Germinal center (tissue), 1 donor: ENCODE measurements at regions not wholly inside any gene's neighbourhood (a gene's known extent, or its start where the extent isn't known, plus 50 kb on each side); places are given as distances from the start of the nearest gene placed in this dataset.

Source experiments
- DNase-seq: peaks from one replicate; pipeline ENCODE4 v3.0.0; 2012; ENCODE audit warnings: mixed read lengths, low spot score

DNA sequence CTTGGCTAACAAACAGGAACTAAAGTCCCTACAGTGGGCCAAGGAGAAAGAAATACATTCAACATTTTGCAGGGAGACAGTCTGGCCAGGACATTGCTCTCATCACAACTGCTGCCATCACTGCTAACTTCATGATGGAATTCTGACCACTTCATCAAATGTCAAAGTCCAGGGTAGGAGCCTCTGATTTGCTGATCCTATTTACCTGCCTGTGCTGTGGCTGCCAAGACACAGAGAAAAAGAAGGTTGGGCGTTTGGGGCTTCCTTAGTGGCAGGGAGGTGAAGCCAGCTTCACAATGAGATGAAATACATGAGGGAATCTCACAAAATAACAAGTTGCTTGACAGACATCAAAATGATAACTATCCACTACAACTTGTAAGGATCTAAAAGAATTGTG, 343.9 kb upstream of the CADM1 start:
- no peak for DNase-seq

DNA sequence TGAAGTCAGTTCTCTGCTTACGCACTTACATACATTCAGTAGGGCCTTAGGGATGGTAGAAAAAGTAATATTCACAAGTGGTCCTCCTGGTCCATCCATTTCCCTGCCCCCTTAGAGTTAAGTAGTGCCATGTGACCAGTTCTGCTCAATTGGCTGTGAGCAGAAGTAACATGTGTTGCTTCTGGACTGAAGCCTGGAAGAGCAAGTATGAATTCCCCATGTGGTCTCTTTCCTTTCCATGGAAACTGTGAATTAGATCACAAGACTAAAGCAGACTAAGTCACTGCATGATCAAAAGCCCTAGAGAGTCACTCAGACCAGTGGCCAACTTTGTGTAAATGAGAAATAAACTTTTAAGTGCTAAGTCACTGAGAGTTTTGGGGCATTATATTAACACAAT, 341.7 kb upstream of the CADM1 start:
- no peak for DNase-seq

DNA sequence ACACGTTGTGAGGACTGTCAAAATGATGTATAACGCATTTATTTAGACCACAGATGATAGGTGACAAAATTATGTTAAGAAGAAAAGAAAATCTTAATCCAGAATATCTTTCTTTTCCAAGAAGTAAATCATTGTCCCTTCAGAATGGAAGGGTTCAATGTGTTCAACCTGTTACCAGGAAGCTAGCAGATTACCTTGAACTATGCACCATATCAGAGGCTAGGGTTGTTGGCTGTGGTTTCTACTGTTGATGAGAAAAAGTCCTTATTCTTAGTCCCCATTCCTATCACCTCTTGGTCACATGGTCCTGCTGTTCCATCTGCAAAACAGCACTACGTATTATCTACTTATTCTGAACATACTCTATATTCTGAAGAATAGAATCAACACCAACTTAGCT, 339.5 kb upstream of the CADM1 start:
- DNase-seq: no peak

DNA sequence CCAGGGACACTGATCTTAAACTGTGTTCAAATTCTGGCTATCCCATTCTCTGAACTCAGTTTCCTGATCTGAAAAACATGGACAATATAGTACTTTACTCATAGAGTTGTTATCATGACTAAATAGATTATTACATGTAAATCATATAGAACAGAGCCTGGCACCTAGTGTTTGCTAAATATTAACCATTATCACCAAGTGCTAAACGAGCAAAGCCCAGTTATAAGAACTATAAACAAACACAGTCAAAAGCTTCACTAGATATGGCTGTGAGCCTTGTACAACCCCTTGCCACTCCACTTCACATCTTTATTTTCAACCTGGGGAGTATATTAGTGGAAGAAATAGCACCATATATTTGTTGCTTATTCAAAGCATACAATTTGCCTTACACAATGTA, 338.9 kb upstream of the CADM1 start:
- DNase-seq: no peak

DNA sequence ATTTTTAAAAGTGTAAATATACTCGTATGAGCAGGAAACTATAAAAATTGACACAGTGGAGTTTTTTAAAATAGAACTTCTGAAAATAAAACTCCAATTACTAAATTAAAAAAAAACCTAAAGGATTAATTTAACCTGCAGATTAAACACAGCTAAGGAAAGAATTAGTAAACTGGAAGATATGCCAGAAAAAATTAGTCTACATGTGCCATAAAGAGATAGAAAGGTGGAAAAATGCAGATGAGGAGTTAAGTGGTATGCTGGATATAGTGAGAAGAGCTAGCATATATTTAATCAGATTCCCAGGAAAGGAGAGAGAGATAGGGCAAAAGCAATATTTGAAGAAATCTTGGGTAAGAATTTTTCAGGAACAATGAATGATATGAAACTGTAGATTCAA, 315.8 kb upstream of the CADM1 start:
- no peak for DNase-seq

DNA sequence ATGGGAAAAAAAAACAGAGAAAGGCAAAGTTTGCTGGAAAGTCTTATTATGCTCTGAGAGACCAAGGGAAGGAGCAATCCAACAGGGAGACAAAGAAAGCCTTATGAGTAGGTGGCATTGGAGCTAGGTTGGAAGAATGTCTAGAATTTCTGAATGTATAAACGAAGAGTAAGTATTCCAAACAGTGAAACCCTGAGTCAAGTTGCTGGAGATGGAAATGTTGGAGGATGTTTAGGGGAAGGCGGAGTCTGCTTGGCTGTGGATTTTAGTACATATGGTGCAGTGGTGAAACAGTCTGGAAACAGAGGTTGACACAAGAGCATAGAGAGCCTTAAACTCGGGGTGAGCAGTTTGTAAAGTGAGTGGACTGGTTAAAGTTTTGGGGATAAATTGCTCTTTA, 314.8 kb upstream of the CADM1 start:
- DNase-seq: no peak

DNA sequence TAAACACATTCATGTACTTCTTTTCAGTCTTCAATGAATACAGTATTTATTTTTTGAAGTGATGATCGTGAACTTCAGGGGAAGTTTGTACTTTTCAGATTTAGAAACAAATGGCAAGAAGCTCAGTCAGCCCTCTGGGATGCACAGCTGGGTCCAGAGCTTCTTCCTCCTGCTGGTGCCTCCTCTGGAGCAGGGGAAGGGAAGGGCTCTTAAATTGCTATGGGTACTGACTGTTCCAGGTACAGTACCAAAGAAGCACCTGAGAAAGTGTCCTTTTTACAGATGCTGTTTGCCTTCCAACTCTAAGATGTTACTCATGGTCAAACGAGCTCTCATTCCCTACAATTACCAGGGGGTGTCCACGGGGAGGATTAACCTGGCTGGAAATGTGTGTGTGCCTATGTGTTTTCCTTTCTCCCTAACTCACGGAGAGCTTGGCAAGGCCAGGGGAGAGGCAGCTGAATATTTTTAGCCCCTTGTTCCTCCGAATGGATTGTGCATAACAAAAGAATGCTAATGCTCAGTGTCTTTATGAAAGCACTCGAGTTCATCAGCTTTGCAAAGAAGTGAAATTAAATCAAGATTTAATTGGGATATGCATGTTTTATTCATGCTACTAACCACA, 313.7 kb upstream of the CADM1 start:
- DNase-seq: no peak

DNA sequence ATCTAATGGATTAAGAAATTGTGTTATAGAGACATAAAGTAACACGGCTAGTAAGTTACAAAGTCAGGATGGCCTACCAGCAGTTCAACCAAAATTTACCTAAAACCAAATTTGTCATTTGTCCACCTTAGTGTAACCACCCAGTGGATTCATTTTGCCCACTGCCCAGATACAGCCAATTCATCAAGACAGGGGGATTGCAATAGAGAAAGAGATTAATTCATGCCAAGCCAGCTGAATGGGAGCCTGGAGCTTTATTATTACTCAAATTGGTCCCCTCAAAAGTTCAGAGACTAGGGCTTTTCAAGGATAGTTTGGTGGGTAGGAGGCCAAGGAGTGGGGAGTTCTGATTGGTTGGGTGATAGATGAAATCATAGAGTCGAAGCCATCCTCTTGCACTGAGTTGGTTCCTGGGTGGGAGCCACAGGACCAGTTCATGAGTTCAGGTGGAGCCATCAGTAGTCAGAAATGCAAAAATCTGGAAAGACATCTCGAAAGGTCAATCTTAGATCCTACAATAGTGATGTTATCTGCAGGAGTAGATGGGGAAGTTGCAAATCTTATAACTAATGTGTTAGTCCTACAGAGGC, 304.2 kb upstream of the CADM1 start:
- DNase-seq: no peak

DNA sequence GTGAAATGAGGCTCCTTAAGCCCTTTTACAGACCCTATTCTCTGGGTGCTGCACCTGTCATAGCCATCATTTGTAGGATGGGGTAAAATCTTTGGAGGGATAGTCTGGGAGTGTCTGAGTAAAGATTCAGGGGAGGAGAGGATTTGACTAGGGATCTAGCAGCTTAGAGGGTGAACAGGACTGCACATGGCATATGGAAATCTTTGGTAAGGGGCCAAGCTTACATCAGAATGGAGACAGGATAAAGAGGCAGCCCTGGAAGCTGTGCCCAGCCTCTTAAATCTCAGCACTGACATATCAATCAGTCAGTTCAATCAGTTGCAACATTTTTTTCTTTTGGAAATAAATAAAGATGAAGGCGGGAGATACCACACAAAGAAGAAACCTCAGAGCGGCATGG, 301.8 kb upstream of the CADM1 start:
- DNase-seq: no peak

DNA sequence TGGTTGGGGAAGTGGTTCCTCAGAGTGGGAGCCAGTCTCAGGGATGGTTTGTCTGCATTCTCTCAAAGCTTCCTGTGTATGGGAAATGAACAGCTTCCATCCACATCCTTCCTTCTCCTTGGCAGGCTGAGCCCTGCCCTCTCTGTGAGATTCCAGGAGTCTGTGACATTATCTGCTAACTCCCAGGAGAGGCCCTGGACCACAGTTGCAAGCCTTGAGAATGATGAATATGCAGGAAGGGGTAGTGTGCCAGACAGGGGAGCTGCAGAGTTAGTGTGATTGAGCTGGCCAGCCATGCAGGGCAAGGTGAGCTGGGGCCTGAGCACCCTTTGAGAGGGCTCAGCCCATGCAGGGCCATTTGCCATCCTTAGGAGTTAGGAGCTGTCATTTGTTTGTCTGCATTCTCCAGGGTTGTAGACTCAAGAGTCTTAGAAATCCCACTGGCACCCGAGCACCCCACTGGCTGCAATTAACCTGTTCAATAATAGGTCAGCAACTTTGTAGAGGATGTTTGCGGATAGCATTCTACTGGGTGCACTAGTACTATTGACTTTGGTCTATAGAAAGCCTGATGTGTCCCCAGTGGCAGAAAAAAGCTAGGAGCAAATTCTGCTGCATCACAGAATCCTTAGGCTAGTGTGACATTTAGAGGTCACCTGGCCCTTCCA, 299.0 kb upstream of the CADM1 start:
- DNase-seq: no peak

DNA sequence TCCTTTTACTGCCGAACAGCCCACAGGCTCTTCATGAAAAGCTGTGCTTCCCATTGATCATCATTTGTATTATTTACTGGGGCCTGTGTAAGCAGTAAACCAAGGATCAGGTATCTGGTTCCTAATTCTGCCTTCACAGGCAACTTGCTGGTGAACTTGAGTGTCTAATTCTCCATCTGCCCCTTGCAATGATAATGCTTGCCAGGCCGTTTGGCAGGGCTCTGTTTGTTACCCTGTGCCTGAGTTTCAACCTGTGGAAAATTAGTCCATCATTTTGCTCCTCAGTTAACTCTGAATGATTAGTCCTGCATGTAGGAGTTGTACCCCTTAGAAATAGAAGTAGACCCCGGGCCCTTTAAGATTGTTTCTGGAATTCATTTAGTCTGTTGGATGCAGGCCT, 298.4 kb upstream of the CADM1 start:
- no peak for DNase-seq

DNA sequence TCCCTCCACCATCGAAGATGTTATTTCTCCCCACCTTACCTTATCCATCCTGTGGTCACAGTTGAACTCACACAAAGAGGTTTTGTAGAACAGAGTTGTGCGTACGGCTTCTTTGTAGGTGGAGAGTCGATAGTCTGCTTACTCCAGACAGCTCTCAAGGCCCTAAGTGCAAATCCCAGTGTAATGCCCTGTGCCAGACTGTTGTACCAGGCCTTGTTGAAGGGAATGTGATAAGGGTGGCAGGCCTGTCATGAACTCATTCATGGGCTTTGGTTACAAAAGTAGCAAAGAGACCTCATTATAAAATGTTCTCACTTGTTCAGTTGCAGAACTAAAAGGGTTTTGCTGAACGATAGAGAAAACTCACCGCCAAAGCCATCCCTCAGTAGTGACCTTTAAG, 288.7 kb upstream of the CADM1 start:
- DNase-seq: no peak

DNA sequence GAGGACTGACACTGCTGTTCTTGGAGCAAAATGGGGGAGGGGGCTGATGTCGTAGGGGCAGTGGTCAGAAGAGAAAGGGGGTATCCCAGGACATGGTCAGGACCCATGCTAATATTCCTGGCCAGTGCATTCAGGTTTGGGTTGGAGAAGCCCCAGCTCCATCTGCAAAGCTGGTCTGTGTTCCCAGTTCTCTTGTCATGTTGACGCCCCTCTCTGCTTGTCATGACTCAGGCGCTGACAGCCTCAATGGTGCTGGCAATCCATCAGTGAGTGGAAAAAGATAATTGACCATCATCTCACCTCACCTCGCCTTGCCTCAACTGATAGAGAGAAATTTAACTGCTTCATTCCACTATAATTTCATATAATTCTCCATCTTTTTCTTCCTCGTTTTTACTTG, 283.1 kb upstream of the CADM1 start:
- DNase-seq: no peak

DNA sequence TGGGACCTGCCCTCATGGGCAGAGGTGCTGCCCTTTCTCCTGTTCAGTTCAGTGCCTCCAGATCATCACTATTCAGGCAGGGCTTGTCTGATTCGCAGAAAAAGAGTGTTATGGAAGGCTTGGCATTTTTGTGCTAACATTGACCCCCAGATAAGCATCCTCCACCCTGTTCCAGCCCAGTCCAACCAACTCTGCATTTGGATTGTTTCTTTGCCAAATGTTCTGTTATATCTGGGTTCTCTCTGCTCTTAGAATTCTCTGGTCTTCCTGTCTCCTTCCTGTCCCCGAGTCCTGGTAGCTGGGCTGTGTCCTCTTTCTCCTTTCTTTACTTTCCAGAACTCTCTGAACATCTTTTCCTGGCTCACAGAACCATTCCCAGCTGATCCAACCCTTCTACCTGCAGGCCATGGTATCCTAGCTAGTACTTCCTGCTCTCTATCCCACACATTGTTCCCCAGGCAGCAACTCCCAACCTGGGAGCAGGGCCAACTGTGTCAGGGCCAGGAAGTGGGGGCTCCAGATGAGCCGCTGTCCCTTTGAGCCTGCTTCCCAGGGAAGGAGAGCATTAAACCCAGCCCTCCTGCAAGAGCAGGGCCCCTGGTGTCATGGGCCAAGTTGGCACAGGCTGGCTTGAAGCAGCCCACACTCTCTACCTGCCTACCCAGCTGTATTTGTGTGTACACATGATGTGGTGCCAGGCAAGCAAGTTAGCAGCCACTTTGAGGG, 280.7 kb upstream of the CADM1 start:
- no peak for DNase-seq

DNA sequence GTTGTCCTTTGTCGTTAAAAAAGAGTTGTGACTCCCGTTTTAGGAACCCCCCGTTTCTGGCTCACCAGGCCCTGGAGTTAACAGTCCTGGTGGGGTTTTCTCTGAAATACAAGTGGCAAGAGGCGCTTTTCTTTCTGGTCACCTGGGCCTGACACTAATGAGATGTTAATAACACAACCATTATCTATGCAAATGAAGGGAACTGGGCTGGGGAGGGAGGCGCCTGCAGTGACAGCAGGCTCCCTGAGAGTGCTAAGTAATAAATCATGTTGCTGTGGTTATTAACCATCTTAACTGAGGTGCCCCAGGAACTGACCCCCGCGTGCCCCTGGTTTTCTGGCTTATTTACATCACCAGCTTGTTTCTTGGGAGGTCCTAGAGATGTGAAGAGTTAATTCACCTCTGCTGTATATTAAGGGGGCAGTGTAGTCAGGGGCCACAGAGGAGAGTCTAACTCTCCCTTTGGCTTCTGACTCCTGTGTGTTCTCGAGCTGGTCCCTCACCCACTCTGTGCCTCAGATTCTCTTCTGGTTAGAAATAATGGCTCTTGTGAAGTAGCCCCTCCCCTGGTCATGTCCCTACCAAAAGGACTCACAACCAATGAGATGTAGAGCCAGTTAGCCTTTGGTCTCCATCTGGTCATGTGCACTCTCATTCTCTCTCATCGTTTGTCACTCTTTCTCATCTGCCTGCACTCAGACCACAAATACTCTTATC, 276.6 kb upstream of the CADM1 start:
- DNase-seq: no peak

DNA sequence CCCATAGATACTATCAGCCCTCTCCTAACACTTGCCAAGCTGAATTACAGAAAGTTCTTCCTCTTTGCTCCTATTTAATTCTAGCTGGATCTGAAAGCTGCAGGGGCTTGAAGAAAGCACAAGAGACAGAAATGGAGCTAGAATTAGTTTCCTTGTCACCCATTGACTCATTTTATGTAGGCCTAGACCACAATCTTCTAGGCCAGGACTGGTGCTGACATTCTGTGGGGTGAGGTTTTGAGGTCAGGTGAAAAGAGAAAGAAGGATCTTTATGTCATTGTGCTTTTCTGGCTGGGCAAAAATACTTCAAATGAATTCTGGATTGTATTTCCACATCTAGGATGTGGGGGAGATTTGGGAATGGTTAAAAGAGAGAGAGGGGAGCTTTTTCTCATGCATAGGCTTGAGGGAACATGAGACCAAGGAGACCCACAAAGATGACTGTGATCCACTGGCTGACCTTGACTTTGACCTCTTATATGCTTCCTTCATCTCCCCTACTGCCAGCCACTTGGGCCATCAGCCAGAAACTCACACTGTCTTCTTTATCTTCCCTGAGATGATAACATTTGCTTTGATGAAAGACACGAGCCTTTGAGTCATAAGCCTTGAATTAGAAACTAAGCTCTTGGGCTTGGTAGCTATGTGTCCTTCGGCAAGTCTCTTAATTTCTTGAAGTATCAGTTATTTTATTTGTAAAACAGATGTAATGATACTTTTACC, 274.9 kb upstream of the CADM1 start:
- no peak for DNase-seq

DNA sequence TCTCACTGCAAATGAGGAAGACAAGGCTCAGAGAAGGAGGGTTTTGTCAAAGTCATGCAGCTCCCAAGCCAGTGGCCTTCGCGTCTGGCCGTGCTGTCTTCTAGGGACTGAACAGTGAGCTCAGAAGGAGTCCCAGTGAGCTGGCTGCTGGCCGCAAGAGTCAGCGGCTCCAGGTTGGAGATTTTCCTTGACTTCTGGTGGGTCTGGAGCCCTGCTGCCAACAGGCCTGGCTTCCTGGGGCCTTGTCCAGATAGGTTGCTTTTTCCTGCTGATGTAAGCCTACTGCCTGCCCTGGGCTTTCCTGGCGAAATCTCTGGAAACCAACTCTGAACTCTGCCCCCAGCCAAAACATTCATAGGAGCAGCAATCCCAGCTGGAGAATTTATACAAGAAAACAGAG, 272.7 kb upstream of the CADM1 start:
- DNase-seq: no peak

DNA sequence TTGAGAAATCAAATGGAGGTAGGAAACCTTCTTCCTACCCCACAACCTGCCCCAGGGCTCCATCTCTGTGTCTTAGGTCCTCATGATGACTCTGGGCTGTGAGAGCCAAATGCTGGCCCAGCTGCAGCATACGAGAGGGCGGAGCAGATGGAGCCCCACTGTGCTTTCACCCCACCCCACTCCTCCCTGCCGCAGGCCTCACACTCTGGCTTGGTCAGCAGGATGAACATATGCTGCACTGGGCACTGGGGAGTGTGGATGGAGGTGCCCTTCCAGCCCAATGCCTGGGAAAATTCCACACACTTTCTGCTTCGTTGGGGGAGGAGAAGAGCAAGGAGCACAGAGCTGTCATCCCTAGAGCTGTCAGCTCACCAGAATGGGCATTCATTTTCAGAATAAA, 271.6 kb upstream of the CADM1 start:
- DNase-seq: no peak

DNA sequence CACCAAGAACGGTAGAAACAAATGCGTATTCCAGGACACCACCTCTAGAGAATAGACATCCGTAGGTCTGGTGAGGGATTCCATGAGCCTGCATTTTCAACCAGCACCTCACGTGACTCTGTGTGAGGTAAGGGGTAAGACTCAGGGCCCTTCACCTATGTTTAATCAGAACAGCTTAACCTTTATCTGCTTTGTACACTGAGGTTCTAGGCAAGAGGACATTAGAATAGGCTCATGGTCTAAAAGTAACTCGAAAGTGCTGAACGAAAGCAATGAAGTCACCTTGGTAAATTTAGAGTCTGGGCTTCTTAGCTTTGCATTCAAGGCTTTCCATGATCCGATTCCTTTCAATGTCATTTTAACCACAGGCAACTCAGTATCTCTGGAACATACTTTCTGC, 270.5 kb upstream of the CADM1 start:
- DNase-seq: no peak

DNA sequence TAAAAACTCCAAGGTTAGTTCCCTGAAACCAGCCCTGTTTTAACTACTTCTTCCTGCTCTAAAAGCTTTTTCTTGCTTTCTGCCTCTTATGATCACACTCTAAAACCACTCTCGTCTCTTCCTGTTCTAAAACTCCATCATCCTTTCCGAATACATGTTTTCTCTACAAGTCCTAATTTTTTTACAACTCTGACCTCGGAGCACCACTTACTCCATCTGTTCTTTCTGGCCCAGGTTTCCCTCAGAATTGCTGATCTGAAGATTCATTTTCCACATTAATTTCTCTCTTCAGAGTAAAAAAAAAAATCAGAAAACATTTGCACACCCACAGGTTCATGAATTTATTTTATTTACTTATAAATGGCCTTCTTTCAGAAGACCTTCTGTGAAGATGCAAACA, 265.7 kb upstream of the CADM1 start:
- DNase-seq: no peak

DNA sequence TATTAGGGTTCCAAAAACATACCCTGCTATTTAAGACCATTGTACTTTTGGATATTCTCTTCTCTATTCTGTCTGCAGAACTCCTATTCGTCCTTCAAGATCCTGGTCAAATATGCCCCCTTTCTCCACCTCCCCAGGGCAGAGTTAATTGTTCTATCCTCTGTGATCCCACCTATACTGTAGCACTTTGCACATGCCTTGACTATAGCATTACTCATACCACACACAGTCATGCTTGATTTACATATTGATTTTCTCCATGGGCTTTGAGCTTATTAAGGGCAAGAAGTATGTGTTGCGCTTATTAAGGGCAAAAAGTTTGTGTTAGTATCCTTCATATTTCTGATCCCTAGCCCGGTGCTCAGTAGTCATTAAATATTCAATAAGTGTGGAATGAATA, 263.7 kb upstream of the CADM1 start:
- DNase-seq: no peak
